Panc1 (cell line): ENCODE measurements at regions not wholly inside any gene's neighbourhood (a gene's known extent, or its start where the extent isn't known, plus 50 kb on each side); places are given as distances from the start of the nearest gene placed in this dataset.

Experiments used
- ATAC-seq: fragments of 200-7000 bp; cut with Tn5 transposase; 2 replicates; pipeline ENCODE4 v1.9.1; 2020; ENCODE audit warnings: mild to moderate bottlenecking, moderate library complexity
- BruUV-seq: library from RNA; stranded (reverse); fragments of 400-500 nt; replicated peaks from 2 replicates; lab custom pipeline; 2021; lab: Mats Ljungman, UMichigan
- CTCF ChIA-PET: fragments of 300-600 bp; sonication (Branson Sonifier 250); formaldehyde crosslinking; loops from one replicate; lab custom pipeline; 2022; ENCODE audit warnings: antibody characterized with exemption; lab: Charles Lee
- POLR2A ChIA-PET: fragments of 300-600 bp; sonication (Branson Sonifier 250); formaldehyde crosslinking; loops from one replicate; lab custom pipeline; 2022; ENCODE audit warnings: antibody characterized with exemption; lab: Charles Lee
- DNase-seq: peaks from one replicate; pipeline ENCODE4 v3.0.0-alpha.2; 2010; ENCODE audit warnings: low read depth, low spot score
- H3K27ac ChIP-seq: 2 replicates; pipeline ENCODE4 v1.5.1; 2011; ENCODE audit warnings: mild to moderate bottlenecking, low read length, inconsistent platforms
- H3K27me3 ChIP-seq: fragments of 200-500 bp; sonication (Bioruptor generic); 2 replicates; pipeline ENCODE4 v1.6.0; 2014; ENCODE audit warnings: low read length, inconsistent platforms; ENCODE audit not compliant: control insufficient read depth, insufficient read depth
- H3K36me3 ChIP-seq: fragments of 200-500 bp; sonication (Bioruptor generic); 2 replicates; pipeline ENCODE4 v1.5.1; 2014; ENCODE audit warnings: inconsistent platforms, mild to moderate bottlenecking, low read length, moderate library complexity; ENCODE audit not compliant: control insufficient read depth, insufficient read depth
- H3K4me1 ChIP-seq: 2 replicates; pipeline ENCODE4 v1.5.1; 2011; ENCODE audit warnings: inconsistent platforms, mild to moderate bottlenecking, low read length, moderate library complexity; ENCODE audit not compliant: control insufficient read depth, insufficient read depth
- H3K4me3 ChIP-seq, 2 experiments: 2 replicates each; pipeline ENCODE4 v1.5.1; 2011 to 2012; ENCODE audit warnings: low read depth in 2 of 2, low read length in 2 of 2, mild to moderate bottlenecking in 2 of 2, inconsistent platforms in 1 of 2, moderate library complexity in 1 of 2
- H3K9me3 ChIP-seq: fragments of 200-500 bp; sonication (Bioruptor generic); 2 replicates; pipeline ENCODE4 v1.5.1; 2014; ENCODE audit warnings: low read depth, mild to moderate bottlenecking, inconsistent platforms, low read length, moderate library complexity; ENCODE audit not compliant: control insufficient read depth, insufficient read depth
- CTCF ChIP-seq: fragments of 450-650 bp; IDR thresholded peaks from 2 replicates; pipeline ENCODE4 v1.5.1; 2017; ENCODE audit warnings: mild to moderate bottlenecking
- POLR2AphosphoS5 ChIP-seq: IDR thresholded peaks from 2 replicates; pipeline ENCODE4 v1.6.1; 2012; ENCODE audit warnings: mild to moderate bottlenecking, low read depth, low read length, moderate library complexity
- REST ChIP-seq, 2 experiments: IDR thresholded peaks; 2 replicates each; pipeline ENCODE4 v1.6.1; 2011 to 2012; ENCODE audit warnings: low read depth in 2 of 2, control low read depth in 1 of 2, low read length in 1 of 2, mild to moderate bottlenecking in 1 of 2, moderate library complexity in 1 of 2; ENCODE audit not compliant: insufficient read depth in 1 of 2
- SIN3A ChIP-seq: IDR thresholded peaks from 2 replicates; pipeline ENCODE4 v1.6.1; 2012; ENCODE audit warnings: low read depth, mild to moderate bottlenecking, low read length, moderate library complexity, borderline replicate concordance; ENCODE audit not compliant: insufficient read depth
- TCF7L2 ChIP-seq: IDR thresholded peaks from 2 replicates; pipeline ENCODE4 v1.6.1; 2011; ENCODE audit warnings: mild to moderate bottlenecking, low read depth, low read length, inconsistent platforms
- in situ Hi-C: cut with HindIII; loops from 2 replicates; pipeline ENCODE4 v1.10.0; 2016; ENCODE audit warnings: low sequenced_read_pairs, low pct_unique_long_range_greater_than_20kb
- intact Hi-C: fragments of 100-400 bp; cut with micrococcal nuclease; formaldehyde crosslinking; loops from one replicate; pipeline ENCODE4 v1.10.0; 2022; ENCODE audit not compliant: unreplicated experiment

DNA sequence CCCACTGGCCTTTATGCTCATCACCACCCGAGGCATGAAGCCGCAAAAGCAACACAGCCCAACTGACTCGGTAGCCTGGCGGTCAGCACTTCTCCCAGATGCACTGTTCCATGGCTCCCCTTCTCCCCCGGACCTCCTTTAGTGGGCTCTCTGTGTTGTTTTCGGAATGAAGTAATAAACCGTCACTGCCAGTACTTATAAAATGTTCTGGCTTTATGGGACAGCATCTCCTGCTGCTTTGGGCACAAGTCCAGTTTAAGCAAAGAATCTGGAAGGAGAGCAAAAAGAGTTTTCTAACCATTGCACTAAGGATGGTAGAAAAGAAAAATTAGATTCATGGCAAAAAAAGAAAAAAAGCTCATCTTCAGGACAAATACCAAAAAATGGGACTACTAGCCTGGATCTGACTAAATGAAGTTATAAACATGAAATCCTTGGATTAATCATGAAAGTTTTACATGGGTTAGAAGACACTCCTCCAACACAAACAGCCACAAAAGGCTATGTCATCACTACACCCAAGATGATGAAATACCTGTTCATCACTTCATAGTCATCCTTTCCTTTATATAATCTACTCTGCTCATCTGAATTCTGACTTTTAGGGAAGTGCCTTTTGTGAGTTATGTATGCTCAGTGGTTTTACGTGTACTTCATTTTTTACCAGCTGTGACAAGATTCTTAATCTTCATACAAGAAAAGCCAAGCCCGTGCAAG, 89.5 kb upstream of the UBE2E2 start:
- 0 out of 2 replicates have a peak, but pooled peaks cover under 1% of the 10 kb centered on the region for H3K27me3 ChIP-seq
- no peak for DNase-seq
- H3K4me3 ChIP-seq: no peak overlapping the region
- H3K36me3 ChIP-seq: no peaks in the 10 kb centered on the region
- H3K9me3 ChIP-seq: no peaks in the 10 kb centered on the region
- intact Hi-C loops (no loop called here), in situ Hi-C loops (no loop called here)
- ChIA-PET POLR2A (no interaction called here), CTCF (no interaction called here)
- no peak for TF ChIP-seq TCF7L2
- no peak for TF ChIP-seq SIN3A
- no peak for TF ChIP-seq REST (IDR thresholded peaks at IDR 0.05; ENCODE audit: insufficient read depth in 1 of 2, low read depth in 2 of 2, low read length in 1 of 2)
- TF ChIP-seq POLR2AphosphoS5: no peak
- TF ChIP-seq CTCF: no peak
- no peak overlapping the region for H3K27ac ChIP-seq
- peaks cover 3% of the 10 kb centered on the region; the same call in 1 of the 2 replicates for H3K4me1 ChIP-seq
- no TSS peak for BruUV-seq
- no peak for ATAC-seq

- in situ Hi-C loops: no loop called here
- Histone ChIP-seq H3K27me3 (no peaks in the 10 kb centered on the region), H3K36me3 (no peaks in the 10 kb centered on the region), H3K9me3 (no peaks in the 10 kb centered on the region), H3K27ac (no peak overlapping the region), H3K4me3 (no peak overlapping the region), H3K4me1 (peaks cover 3% of the 10 kb centered on the region; the same call in 1 of the 2 replicates)
- BruUV-seq: no TSS peak
- TF ChIP-seq CTCF: no peak
- no peak for TF ChIP-seq TCF7L2
- no peak for TF ChIP-seq SIN3A
- no peak for TF ChIP-seq POLR2AphosphoS5
- no peak for TF ChIP-seq REST (IDR thresholded peaks at IDR 0.05; ENCODE audit: insufficient read depth in 1 of 2, low read depth in 2 of 2, low read length in 1 of 2)
- ChIA-PET POLR2A (no interaction called here), CTCF (no interaction called here)
- DNase-seq (no peak), ATAC-seq (no peak)
- intact Hi-C loops: no loop called here
These were observed 88.7 kb upstream of the UBE2E2 start for GRCh38 chr3:23114432-23114831.
